GM23248 (cell line): ENCODE measurements at regions not wholly inside any gene's neighbourhood (a gene's known extent, or its start where the extent isn't known, plus 50 kb on each side); places are given as distances from the start of the nearest gene placed in this dataset.

Experiments
- DNase-seq: peaks from one replicate; pipeline ENCODE4 v3.0.0-alpha.2; 2015
- H2AFZ ChIP-seq: fragments of 200-600 bp; sonication (generic); 2 replicates; pipeline ENCODE4 v1.6.1; 2016; ENCODE audit warnings: antibody characterized with exemption
- H3F3A ChIP-seq: fragments of 200-600 bp; sonication (generic); 2 replicates; pipeline ENCODE4 v1.6.1; 2016; ENCODE audit warnings: mild to moderate bottlenecking, antibody characterized with exemption, mixed run types; ENCODE audit not compliant: insufficient read depth
- H3K27ac ChIP-seq: fragments of 200-600 bp; sonication (generic); 2 replicates; pipeline ENCODE4 v1.5.1; 2016; ENCODE audit warnings: mild to moderate bottlenecking
- H3K27me3 ChIP-seq: fragments of 200-600 bp; sonication (generic); replicated peaks from 2 replicates; pipeline ENCODE4 v1.6.1; 2016; ENCODE audit warnings: mild to moderate bottlenecking; ENCODE audit not compliant: insufficient read depth
- H3K36me3 ChIP-seq: fragments of 200-600 bp; sonication (generic); 2 replicates; pipeline ENCODE4 v1.6.1; 2016; ENCODE audit warnings: low read depth, mild to moderate bottlenecking
- H3K4me1 ChIP-seq: fragments of 200-600 bp; sonication (generic); 2 replicates; pipeline ENCODE4 v1.6.1; 2016; ENCODE audit warnings: mild to moderate bottlenecking; ENCODE audit not compliant: insufficient read depth
- H3K4me2 ChIP-seq: fragments of 200-600 bp; sonication (generic); one replicate; pipeline ENCODE4 v1.6.1; 2016; ENCODE audit warnings: mild to moderate bottlenecking; ENCODE audit not compliant: unreplicated experiment
- H3K4me3 ChIP-seq: fragments of 200-600 bp; sonication (generic); 2 replicates; pipeline ENCODE4 v1.5.1; 2016; ENCODE audit warnings: mild to moderate bottlenecking
- H3K79me2 ChIP-seq: fragments of 200-600 bp; sonication (generic); 2 replicates; pipeline ENCODE4 v1.6.1; 2016; ENCODE audit warnings: mild to moderate bottlenecking; ENCODE audit not compliant: insufficient read depth
- H3K9ac ChIP-seq: fragments of 200-600 bp; sonication (generic); 2 replicates; pipeline ENCODE4 v1.6.1; 2016; ENCODE audit warnings: mild to moderate bottlenecking
- H3K9me2 ChIP-seq: fragments of 200-600 bp; sonication (generic); 2 replicates; pipeline ENCODE4 v1.6.1; 2016; ENCODE audit warnings: mixed run types, mild to moderate bottlenecking, moderate library complexity; ENCODE audit not compliant: insufficient read depth
- H3K9me3 ChIP-seq: fragments of 200-600 bp; sonication (generic); one replicate; pipeline ENCODE4 v1.6.1; 2017; ENCODE audit warnings: low read depth
- H4K20me1 ChIP-seq: fragments of 200-600 bp; sonication (generic); 2 replicates; pipeline ENCODE4 v1.6.0; 2016; ENCODE audit not compliant: insufficient read depth
- EZH2 ChIP-seq: fragments of 200-600 bp; sonication (generic); IDR thresholded peaks from 2 replicates; pipeline ENCODE4 v1.6.1; 2018; ENCODE audit warnings: antibody characterized with exemption, mild to moderate bottlenecking; ENCODE audit not compliant: insufficient read depth, poor library complexity, severe bottlenecking
- EZH2phosphoT487 ChIP-seq: fragments of 200-600 bp; sonication (generic); IDR thresholded peaks from 2 replicates; pipeline ENCODE4 v1.6.1; 2018; ENCODE audit warnings: antibody characterized with exemption, moderate library complexity, mild to moderate bottlenecking, low read depth; ENCODE audit not compliant: insufficient read depth
- WGBS, 2 experiments: methylation state at CpG; one replicate each; pipeline ENCODE4 v1.1.6; 2015 to 2017; ENCODE audit warnings: low lambda C conversion rate in 2 of 2, low coverage in 1 of 2; ENCODE audit errors: missing lambda C conversion rate in 2 of 2; 5-methylcytosine and 5-hydroxymethylcytosine counted together
- in situ Hi-C: fragments of 300-500 bp; cut with MboI; formaldehyde crosslinking; loops from 2 replicates; pipeline ENCODE4 v1.15.0; 2020

DNA sequence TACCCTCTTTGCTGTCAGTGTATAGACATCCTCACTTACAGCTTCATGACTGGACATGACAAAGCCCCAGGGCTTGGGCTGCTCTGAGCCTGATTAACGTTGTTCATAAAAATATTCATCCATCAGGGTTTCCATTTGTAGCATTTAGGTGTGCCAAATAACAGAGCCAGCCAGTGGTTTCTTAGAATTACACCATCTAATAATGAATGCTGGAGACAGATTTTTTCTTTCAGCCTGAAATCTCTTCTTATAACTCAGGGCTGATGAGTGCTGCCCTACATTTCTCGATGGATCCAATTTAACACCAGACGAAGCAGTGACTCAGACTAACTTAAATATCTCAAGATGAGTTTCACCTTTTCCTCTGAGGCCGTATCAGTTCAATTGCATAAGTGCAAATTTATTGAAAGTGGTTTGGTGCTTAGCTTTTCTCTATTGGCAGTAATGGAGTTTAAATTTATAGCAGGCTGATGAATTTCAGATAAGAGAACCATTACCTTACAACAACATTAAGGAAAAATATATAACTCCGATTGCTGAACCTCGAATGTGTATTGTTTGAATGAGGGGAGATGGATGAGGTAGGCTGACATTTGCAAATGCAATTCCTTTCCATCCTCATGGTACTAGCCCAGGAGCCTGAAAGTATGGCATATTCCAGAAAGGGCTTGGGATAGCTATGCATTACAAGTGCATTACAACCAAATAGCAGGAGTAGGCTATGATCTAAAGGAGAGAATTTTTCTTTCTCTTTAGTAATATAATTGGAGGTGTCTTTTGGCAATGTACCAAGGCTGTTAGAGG is 900.6 kb downstream of the KCNMA1 start:
- H3K4me1 ChIP-seq = peaks cover 11% of the 10 kb centered on the region; the same call in 1 of the 2 replicates
- H3K27me3 ChIP-seq = 0 out of 2 replicates have a peak, but pooled peaks cover 7% of the 10 kb centered on the region
- H3K27ac ChIP-seq = no peak overlapping the region
- H3K79me2 ChIP-seq = no peaks in the 10 kb centered on the region
- H2AFZ ChIP-seq = 0 out of 2 replicates have a peak overlapping the region, but pooled peaks have one; percentile 35
- 30 to 31% methylated on average over 6 of the region's 6 CpGs for WGBS, 2 experiments
- H4K20me1 ChIP-seq = no peaks in the 10 kb centered on the region
- in situ Hi-C loops = no loop called here
- H3K4me3 ChIP-seq = no peak overlapping the region
- no peaks in the 10 kb centered on the region for H3K9me3 ChIP-seq
- H3F3A ChIP-seq = peaks cover 14% of the 10 kb centered on the region
- no peak overlapping the region for H3K9ac ChIP-seq
- peak; percentile 44 for DNase-seq
- no peak for TF ChIP-seq EZH2phosphoT487
- no peak for TF ChIP-seq EZH2
- no peaks in the 10 kb centered on the region for H3K36me3 ChIP-seq
- no peaks in the 10 kb centered on the region for H3K9me2 ChIP-seq
- no peak overlapping the region for H3K4me2 ChIP-seq

DNA sequence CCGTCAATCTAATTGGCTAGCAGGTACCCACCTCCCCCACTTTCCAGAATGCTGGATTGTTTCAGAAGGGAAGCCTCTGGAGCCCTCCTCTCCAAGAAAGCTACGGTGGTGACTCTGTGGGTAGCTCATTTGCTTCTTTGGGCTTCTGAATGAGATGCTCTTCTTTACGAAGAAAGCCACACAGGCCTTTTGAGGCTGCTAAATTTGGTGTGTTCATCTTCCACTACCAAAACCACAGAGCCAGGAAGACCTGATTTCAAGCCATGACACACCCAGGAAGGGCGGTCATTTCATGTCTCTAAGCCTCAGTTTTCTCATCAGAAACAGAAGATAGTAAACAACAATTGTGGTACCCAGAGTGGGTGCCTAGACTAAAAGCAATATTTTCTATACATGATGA is 901.2 kb downstream of the KCNMA1 start:
- 19 to 22% methylated on average over 4 of the region's 4 CpGs for WGBS, 2 experiments
- Histone ChIP-seq H4K20me1 (no peaks in the 10 kb centered on the region), H3K4me3 (no peak overlapping the region), H3K27me3 (0 out of 2 replicates have a peak, but pooled peaks cover 9% of the 10 kb centered on the region), H3K4me1 (peaks cover 11% of the 10 kb centered on the region; the same call in 1 of the 2 replicates), H2AFZ (0 out of 2 replicates have a peak overlapping the region, but pooled peaks have one; percentile 35), H3K36me3 (no peaks in the 10 kb centered on the region), H3K79me2 (no peaks in the 10 kb centered on the region), H3F3A (peaks cover 14% of the 10 kb centered on the region), H3K9ac (no peak overlapping the region), H3K27ac (no peak overlapping the region), H3K9me2 (no peaks in the 10 kb centered on the region), H3K9me3 (no peaks in the 10 kb centered on the region), H3K4me2 (no peak overlapping the region)
- TF ChIP-seq EZH2 (no peak), EZH2phosphoT487 (no peak)
- DNase-seq = peak; percentile 25
- in situ Hi-C loops = no loop called here

DNA sequence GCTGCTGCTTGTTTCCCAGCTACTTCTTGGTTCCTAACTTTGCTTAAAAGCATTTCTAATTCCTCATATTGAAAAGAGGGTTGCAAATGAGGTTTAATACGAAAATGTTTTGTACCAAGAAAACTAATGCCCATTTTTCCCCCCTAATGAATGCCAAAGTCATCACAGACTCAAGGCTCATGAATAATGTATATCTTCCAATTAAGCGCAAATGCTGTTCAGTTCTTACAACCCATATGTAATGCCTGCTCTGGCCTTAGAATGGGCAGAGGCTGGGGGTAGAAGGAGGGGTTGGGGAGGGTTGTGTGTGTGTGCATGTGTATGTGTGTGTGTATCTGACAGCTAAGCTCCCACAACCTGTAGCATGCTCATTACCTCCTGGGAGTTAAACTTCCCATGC is 901.7 kb downstream of the KCNMA1 start:
- DNase-seq = no peak
- Histone ChIP-seq H3K27me3 (0 out of 2 replicates have a peak, but pooled peaks cover 9% of the 10 kb centered on the region), H3F3A (peaks cover 14% of the 10 kb centered on the region), H3K9me2 (no peaks in the 10 kb centered on the region), H4K20me1 (no peaks in the 10 kb centered on the region), H3K4me3 (no peak overlapping the region), H3K4me1 (peaks cover 11% of the 10 kb centered on the region; the same call in 1 of the 2 replicates), H2AFZ (no peak overlapping the region), H3K36me3 (no peaks in the 10 kb centered on the region), H3K9me3 (no peaks in the 10 kb centered on the region), H3K27ac (no peak overlapping the region), H3K4me2 (no peak overlapping the region), H3K79me2 (no peaks in the 10 kb centered on the region), H3K9ac (no peak overlapping the region)
- 71 to 76% methylated on average over 2 of the region's 2 CpGs for WGBS, 2 experiments
- no peak for TF ChIP-seq EZH2
- TF ChIP-seq EZH2phosphoT487 = no peak
- in situ Hi-C loops = no loop called here

DNA sequence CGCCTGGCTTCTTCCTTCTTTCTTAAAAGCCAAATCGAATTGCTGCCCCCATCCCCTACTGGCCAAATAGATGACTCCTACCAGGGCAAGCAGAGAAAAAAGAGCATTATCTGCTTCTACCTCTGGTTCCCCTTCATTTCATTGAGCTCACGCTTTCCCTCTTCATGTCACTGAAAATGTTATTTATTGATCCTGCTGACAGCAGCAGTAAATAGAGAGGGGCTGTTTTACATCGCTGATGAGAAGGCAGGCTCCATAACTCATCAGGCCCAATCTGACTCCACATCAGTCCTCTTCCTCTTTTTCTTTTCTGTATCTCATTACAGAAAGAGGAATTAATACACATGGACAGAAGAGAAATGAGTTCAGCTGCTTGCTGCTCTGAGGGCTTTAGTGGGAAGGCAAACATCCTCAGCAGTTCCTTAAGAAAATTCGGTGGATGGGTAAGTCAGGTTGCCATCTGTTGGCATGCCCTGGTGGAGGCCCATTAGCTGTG is 904.1 kb downstream of the KCNMA1 start:
- Histone ChIP-seq H3K4me1 (peaks cover 11% of the 10 kb centered on the region; the same call in 1 of the 2 replicates), H3K27me3 (peaks cover 19% of the 10 kb centered on the region; the same call in 1 of the 2 replicates), H3K4me3 (no peak overlapping the region), H3K4me2 (no peak overlapping the region), H3K9ac (no peak overlapping the region), H3K79me2 (no peaks in the 10 kb centered on the region), H3K9me3 (no peaks in the 10 kb centered on the region), H4K20me1 (no peaks in the 10 kb centered on the region), H3F3A (peaks cover 14% of the 10 kb centered on the region), H3K9me2 (no peaks in the 10 kb centered on the region), H3K27ac (no peak overlapping the region), H2AFZ (no peak overlapping the region), H3K36me3 (no peaks in the 10 kb centered on the region)
- DNase-seq = no peak
- TF ChIP-seq EZH2phosphoT487 (no peak), EZH2 (no peak)
- in situ Hi-C loops = no loop called here
- 63 to 66% methylated on average over 5 of the region's 5 CpGs for WGBS, 2 experiments
